Neutrophil (primary cell): ENCODE measurements at regions not wholly inside any gene's neighbourhood (a gene's known extent, or its start where the extent isn't known, plus 50 kb on each side); places are given as distances from the start of the nearest gene placed in this dataset.

ENCODE experiments used
- H3K27ac ChIP-seq: fragments of 200-600 bp; sonication (generic); 2 replicates; pipeline ENCODE4 v1.5.1; 2016; ENCODE audit warnings: mild to moderate bottlenecking, moderate library complexity
- H3K27me3 ChIP-seq: fragments of 200-600 bp; sonication (generic); 2 replicates; pipeline ENCODE4 v1.6.0; 2016; ENCODE audit warnings: mild to moderate bottlenecking
- H3K36me3 ChIP-seq: fragments of 200-600 bp; sonication (generic); 2 replicates; pipeline ENCODE4 v1.5.1; 2017
- H3K4me1 ChIP-seq, 2 experiments: fragments of 200-600 bp in 1 of 2; sonication (generic) in 1 of 2; 1 replicate in 1 of 2; 2 replicates in 1 of 2; pipeline versions ENCODE4 v1.5.1 to v1.6.1; 2013 to 2016; ENCODE audit warnings: low read depth in 1 of 2, low read length in 1 of 2, mild to moderate bottlenecking in 1 of 2, moderate library complexity in 1 of 2; ENCODE audit not compliant: control insufficient read depth in 1 of 2, insufficient read depth in 1 of 2
- H3K4me3 ChIP-seq, 2 experiments: fragments of 200-600 bp in 1 of 2; sonication (generic) in 1 of 2; 1 replicate in 1 of 2; 2 replicates in 1 of 2; pipeline ENCODE4 v1.5.1; 2013 to 2016; ENCODE audit warnings: low read depth in 1 of 2, low read length in 1 of 2, mild to moderate bottlenecking in 1 of 2, moderate library complexity in 1 of 2
- H3K9me3 ChIP-seq: fragments of 200-600 bp; sonication (generic); 2 replicates; pipeline ENCODE4 v1.5.1; 2016
- CTCF ChIP-seq: fragments of 200-600 bp; sonication (generic); IDR thresholded peaks from 2 replicates; pipeline ENCODE4 v1.5.1; 2016; ENCODE audit warnings: antibody characterized with exemption

DNA sequence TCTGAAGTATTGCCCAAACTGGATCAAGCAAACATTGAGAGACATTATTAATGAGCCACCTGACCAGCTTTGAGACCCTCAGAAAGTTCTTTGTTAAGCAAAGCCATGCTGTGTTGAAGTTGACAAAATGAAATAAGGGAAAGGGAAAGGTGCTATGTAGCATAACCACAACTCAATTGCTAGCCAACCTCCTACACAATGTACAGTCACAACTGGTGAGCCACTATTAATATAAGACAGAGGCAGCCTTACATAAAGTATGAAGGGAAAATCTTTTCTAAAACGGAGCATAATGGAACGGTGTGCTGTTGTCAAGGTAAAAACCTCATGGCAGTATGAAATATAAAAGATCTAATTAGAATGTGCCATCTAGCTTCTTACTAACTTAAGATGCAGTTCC lies 375.8 kb upstream of the ST8SIA4 start:
- no peak for TF ChIP-seq CTCF
- Histone ChIP-seq H3K4me3 (no peak overlapping the region), H3K36me3 (no peaks in the 10 kb centered on the region), H3K27me3 (no peaks in the 10 kb centered on the region), H3K4me1 (no peaks in the 10 kb centered on the region), H3K27ac (no peak overlapping the region), H3K9me3 (no peaks in the 10 kb centered on the region)

GRCh38 chr5:101278011-101278687 lies 375.1 kb upstream of the ST8SIA4 start:
- H3K9me3 ChIP-seq = no peaks in the 10 kb centered on the region
- no peak overlapping the region for H3K27ac ChIP-seq
- no peak for TF ChIP-seq CTCF
- H3K36me3 ChIP-seq = no peaks in the 10 kb centered on the region
- no peaks in the 10 kb centered on the region for H3K4me1 ChIP-seq
- H3K4me3 ChIP-seq = no peak overlapping the region
- H3K27me3 ChIP-seq = no peaks in the 10 kb centered on the region

- H3K27ac ChIP-seq = no peak overlapping the region
- no peak overlapping the region for H3K4me3 ChIP-seq
- no peak for TF ChIP-seq CTCF
- H3K36me3 ChIP-seq = no peaks in the 10 kb centered on the region
- no peaks in the 10 kb centered on the region for H3K9me3 ChIP-seq
- no peaks in the 10 kb centered on the region for H3K4me1 ChIP-seq
- no peaks in the 10 kb centered on the region for H3K27me3 ChIP-seq
Observed at GRCh38 chr5:101271945-101272344, 368.9 kb upstream of the ST8SIA4 start.

GRCh38 chr5:101271416-101271815 lies 368.3 kb upstream of the ST8SIA4 start:
- no peaks in the 10 kb centered on the region for H3K36me3 ChIP-seq
- no peaks in the 10 kb centered on the region for H3K27me3 ChIP-seq
- H3K4me1 ChIP-seq = no peaks in the 10 kb centered on the region
- no peaks in the 10 kb centered on the region for H3K9me3 ChIP-seq
- H3K4me3 ChIP-seq = no peak overlapping the region
- no peak overlapping the region for H3K27ac ChIP-seq
- TF ChIP-seq CTCF = no peak

DNA sequence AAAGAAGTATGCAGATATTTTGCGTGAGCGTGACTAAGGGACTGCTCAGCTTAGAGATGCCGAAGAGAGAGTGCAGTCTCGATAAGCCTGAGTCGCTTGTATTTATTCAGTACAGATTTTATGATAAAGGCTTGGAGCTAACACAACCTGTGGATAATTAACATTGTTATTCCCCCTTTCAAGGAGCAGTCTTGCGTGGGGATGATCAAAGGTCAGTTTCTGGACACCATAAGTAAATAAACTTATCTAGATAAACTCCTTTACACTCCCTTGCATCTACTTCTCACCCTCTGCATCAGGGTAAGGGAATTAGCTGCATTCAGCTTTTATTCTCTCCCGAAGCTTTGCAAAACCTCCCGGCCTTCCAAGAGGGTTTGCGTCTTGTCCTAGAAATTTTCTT lies 357.8 kb upstream of the ST8SIA4 start:
- Histone ChIP-seq H3K27ac (no peak overlapping the region), H3K4me3 (no peak overlapping the region), H3K9me3 (no peaks in the 10 kb centered on the region), H3K36me3 (no peaks in the 10 kb centered on the region), H3K4me1 (no peaks in the 10 kb centered on the region), H3K27me3 (no peaks in the 10 kb centered on the region)
- no peak for TF ChIP-seq CTCF
